ENCODE measurements at regions not wholly inside any gene's neighbourhood (a gene's known extent, or its start where the extent isn't known, plus 50 kb on each side); places are given as distances from the start of the nearest gene placed in this dataset.

GRCh38 chr9:82295181-82295580 is 306.6 kb downstream of the SPATA31D1 start:
- DNase-seq (ENCODE audit: low read depth), result no peak
- no peak overlapping the region for H3K4me3 ChIP-seq (ENCODE audit: control insufficient read depth, low read depth, low read length)
- TF ChIP-seq CTCF (conservative IDR thresholded peaks at IDR 0.05; ENCODE audit: control insufficient read depth, insufficient read depth, low read depth, low read length), result no peak

- no peak for DNase-seq (ENCODE audit: low read depth)
- TF ChIP-seq CTCF (conservative IDR thresholded peaks at IDR 0.05; ENCODE audit: control insufficient read depth, insufficient read depth, low read depth, low read length), result no peak
- H3K4me3 ChIP-seq (ENCODE audit: control insufficient read depth, low read depth, low read length), result no peak overlapping the region
These were observed 311.3 kb downstream of the SPATA31D1 start for GRCh38 chr9:82299870-82300269.

- H3K4me3 ChIP-seq (ENCODE audit: control insufficient read depth, low read depth, low read length), result no peak overlapping the region
- no peak for TF ChIP-seq CTCF (conservative IDR thresholded peaks at IDR 0.05; ENCODE audit: control insufficient read depth, insufficient read depth, low read depth, low read length)
- no peak for DNase-seq (ENCODE audit: low read depth)
These were observed 314.5 kb downstream of the SPATA31D1 start for GRCh38 chr9:82302968-82303655.

- no peak for TF ChIP-seq CTCF (conservative IDR thresholded peaks at IDR 0.05; ENCODE audit: control insufficient read depth, insufficient read depth, low read depth, low read length)
- H3K4me3 ChIP-seq (ENCODE audit: control insufficient read depth, low read depth, low read length), result no peak overlapping the region
- no peak for DNase-seq (ENCODE audit: low read depth)
These were observed 320.3 kb downstream of the SPATA31D1 start for GRCh38 chr9:82308836-82309235.

GRCh38 chr9:82313697-82314096 is 325.1 kb downstream of the SPATA31D1 start:
- no peak for TF ChIP-seq CTCF (conservative IDR thresholded peaks at IDR 0.05; ENCODE audit: control insufficient read depth, insufficient read depth, low read depth, low read length)
- H3K4me3 ChIP-seq (ENCODE audit: control insufficient read depth, low read depth, low read length), result no peak overlapping the region
- no peak for DNase-seq (ENCODE audit: low read depth)

DNA sequence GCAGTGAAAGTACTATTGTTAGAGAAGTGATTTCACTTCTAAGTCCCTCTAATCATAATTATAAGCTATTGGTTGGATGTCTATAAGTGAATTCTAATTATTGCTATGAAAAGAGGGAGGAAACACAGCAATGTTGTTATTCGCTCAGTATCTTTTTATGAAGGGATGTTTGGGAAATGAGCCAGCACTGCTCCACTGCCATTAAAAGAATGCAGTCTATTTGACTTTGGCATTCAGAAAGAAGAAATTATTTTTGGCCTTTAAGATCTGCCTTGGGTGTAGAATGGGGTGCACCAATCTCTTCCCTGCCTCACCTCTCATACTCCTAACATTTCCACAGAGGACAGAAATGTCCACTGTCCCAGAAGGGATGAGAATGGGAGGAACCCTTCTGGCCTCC is 332.0 kb downstream of the SPATA31D1 start:
- no peak for DNase-seq (ENCODE audit: low read depth)
- H3K4me3 ChIP-seq (ENCODE audit: control insufficient read depth, low read depth, low read length), result no peak overlapping the region
- TF ChIP-seq CTCF (conservative IDR thresholded peaks at IDR 0.05; ENCODE audit: control insufficient read depth, insufficient read depth, low read depth, low read length), result no peak

GRCh38 chr9:82325907-82326306 is 337.3 kb downstream of the SPATA31D1 start:
- no peak for TF ChIP-seq CTCF (conservative IDR thresholded peaks at IDR 0.05; ENCODE audit: control insufficient read depth, insufficient read depth, low read depth, low read length)
- DNase-seq (ENCODE audit: low read depth), result no peak
- H3K4me3 ChIP-seq (ENCODE audit: control insufficient read depth, low read depth, low read length), result no peak overlapping the region

Measured in fibroblast of mammary gland (primary cell).